HepG2 (cell line): ENCODE measurements at regions not wholly inside any gene's neighbourhood (a gene's known extent, or its start where the extent isn't known, plus 50 kb on each side); places are given as distances from the start of the nearest gene placed in this dataset.

Experiments used
- CENPX ChIP-seq: sonication (generic); formaldehyde crosslinking; IDR thresholded peaks from 2 replicates; pipeline ENCODE4 v1.9.0; 2021; ENCODE audit warnings: mild to moderate bottlenecking, missing genetic modification reagents, moderate library complexity
- EED ChIP-seq: sonication (generic); formaldehyde crosslinking; IDR thresholded peaks from 2 replicates; pipeline ENCODE4 v1.5.0; 2020; ENCODE audit warnings: mild to moderate bottlenecking, missing genetic modification reagents
- SALL2 ChIP-seq: sonication (generic); formaldehyde crosslinking; IDR thresholded peaks from 2 replicates; pipeline ENCODE4 v1.8.1; 2023; ENCODE audit warnings: mild to moderate bottlenecking, missing genetic modification reagents, inconsistent platforms
- SP4 ChIP-seq: sonication (generic); formaldehyde crosslinking; IDR thresholded peaks from 2 replicates; pipeline ENCODE4 v1.8.1; 2023; ENCODE audit warnings: mild to moderate bottlenecking, missing genetic modification reagents
- ZNF407 ChIP-seq: sonication (generic); formaldehyde crosslinking; IDR thresholded peaks from one replicate; pipeline ENCODE4 v1.5.1; 2020; ENCODE audit warnings: mild to moderate bottlenecking, missing genetic modification reagents; ENCODE audit errors: not compliant biosample characterization
- ZNF501 ChIP-seq: sonication (generic); formaldehyde crosslinking; IDR thresholded peaks from 2 replicates; pipeline ENCODE4 v1.5.1; 2020; ENCODE audit warnings: mild to moderate bottlenecking, moderate library complexity, missing genetic modification reagents
- ZSCAN25 ChIP-seq: sonication (generic); formaldehyde crosslinking; IDR thresholded peaks from 2 replicates; pipeline ENCODE4 v1.8.0; 2022; ENCODE audit warnings: mild to moderate bottlenecking, missing genetic modification reagents
- TF ChIP-seq, protein P1 (sequence below): sonication (generic); formaldehyde crosslinking; IDR thresholded peaks from 2 replicates; pipeline ENCODE4 v1.5.0; 2020; ENCODE audit warnings: missing genetic modification reagents
- TF ChIP-seq, protein P2 (sequence below): sonication (generic); formaldehyde crosslinking; IDR thresholded peaks from 2 replicates; pipeline ENCODE4 v1.4.0; 2020; ENCODE audit warnings: missing genetic modification reagents

GRCh38 chr17:27989046-27989445 is 53.4 kb upstream of the NLK start (continued):
- no peak for TF ChIP-seq ZNF407 (CRISPR knock-in tag)
- TF ChIP-seq, protein P1, sequence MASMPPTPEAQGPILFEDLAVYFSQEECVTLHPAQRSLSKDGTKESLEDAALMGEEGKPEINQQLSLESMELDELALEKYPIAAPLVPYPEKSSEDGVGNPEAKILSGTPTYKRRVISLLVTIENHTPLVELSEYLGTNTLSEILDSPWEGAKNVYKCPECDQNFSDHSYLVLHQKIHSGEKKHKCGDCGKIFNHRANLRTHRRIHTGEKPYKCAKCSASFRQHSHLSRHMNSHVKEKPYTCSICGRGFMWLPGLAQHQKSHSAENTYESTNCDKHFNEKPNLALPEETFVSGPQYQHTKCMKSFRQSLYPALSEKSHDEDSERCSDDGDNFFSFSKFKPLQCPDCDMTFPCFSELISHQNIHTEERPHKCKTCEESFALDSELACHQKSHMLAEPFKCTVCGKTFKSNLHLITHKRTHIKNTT (CRISPR knock-in tag): no peak
- TF ChIP-seq, protein P2, sequence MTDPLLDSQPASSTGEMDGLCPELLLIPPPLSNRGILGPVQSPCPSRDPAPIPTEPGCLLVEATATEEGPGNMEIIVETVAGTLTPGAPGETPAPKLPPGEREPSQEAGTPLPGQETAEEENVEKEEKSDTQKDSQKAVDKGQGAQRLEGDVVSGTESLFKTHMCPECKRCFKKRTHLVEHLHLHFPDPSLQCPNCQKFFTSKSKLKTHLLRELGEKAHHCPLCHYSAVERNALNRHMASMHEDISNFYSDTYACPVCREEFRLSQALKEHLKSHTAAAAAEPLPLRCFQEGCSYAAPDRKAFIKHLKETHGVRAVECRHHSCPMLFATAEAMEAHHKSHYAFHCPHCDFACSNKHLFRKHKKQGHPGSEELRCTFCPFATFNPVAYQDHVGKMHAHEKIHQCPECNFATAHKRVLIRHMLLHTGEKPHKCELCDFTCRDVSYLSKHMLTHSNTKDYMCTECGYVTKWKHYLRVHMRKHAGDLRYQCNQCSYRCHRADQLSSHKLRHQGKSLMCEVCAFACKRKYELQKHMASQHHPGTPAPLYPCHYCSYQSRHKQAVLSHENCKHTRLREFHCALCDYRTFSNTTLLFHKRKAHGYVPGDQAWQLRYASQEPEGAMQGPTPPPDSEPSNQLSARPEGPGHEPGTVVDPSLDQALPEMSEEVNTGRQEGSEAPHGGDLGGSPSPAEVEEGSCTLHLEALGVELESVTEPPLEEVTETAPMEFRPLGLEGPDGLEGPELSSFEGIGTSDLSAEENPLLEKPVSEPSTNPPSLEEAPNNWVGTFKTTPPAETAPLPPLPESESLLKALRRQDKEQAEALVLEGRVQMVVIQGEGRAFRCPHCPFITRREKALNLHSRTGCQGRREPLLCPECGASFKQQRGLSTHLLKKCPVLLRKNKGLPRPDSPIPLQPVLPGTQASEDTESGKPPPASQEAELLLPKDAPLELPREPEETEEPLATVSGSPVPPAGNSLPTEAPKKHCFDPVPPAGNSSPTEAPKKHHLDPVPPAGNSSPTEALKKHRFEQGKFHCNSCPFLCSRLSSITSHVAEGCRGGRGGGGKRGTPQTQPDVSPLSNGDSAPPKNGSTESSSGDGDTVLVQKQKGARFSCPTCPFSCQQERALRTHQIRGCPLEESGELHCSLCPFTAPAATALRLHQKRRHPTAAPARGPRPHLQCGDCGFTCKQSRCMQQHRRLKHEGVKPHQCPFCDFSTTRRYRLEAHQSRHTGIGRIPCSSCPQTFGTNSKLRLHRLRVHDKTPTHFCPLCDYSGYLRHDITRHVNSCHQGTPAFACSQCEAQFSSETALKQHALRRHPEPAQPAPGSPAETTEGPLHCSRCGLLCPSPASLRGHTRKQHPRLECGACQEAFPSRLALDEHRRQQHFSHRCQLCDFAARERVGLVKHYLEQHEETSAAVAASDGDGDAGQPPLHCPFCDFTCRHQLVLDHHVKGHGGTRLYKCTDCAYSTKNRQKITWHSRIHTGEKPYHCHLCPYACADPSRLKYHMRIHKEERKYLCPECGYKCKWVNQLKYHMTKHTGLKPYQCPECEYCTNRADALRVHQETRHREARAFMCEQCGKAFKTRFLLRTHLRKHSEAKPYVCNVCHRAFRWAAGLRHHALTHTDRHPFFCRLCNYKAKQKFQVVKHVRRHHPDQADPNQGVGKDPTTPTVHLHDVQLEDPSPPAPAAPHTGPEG (CRISPR knock-in tag): no peak
- no peak for TF ChIP-seq ZNF501 (CRISPR knock-in tag)
- TF ChIP-seq ZSCAN25: no peak
- TF ChIP-seq SALL2 (CRISPR knock-in tag): no peak
- no peak for TF ChIP-seq EED
- no peak for TF ChIP-seq CENPX (CRISPR knock-in tag)
- no peak for TF ChIP-seq SP4 (CRISPR knock-in tag)
